WI38 (cell line): ENCODE measurements at regions not wholly inside any gene's neighbourhood (a gene's known extent, or its start where the extent isn't known, plus 50 kb on each side); places are given as distances from the start of the nearest gene placed in this dataset.

Source experiments
- H3K4me3 ChIP-seq: 2 replicates; pipeline ENCODE4 v1.5.1; 2011; ENCODE audit warnings: low read depth, mild to moderate bottlenecking, control low read depth, low read length
- TF ChIP-seq, protein P1 (sequence below): IDR thresholded peaks from 2 replicates; pipeline ENCODE4 v1.5.1; 2012; ENCODE audit warnings: low read depth, mild to moderate bottlenecking, control low read depth, low read length

DNA sequence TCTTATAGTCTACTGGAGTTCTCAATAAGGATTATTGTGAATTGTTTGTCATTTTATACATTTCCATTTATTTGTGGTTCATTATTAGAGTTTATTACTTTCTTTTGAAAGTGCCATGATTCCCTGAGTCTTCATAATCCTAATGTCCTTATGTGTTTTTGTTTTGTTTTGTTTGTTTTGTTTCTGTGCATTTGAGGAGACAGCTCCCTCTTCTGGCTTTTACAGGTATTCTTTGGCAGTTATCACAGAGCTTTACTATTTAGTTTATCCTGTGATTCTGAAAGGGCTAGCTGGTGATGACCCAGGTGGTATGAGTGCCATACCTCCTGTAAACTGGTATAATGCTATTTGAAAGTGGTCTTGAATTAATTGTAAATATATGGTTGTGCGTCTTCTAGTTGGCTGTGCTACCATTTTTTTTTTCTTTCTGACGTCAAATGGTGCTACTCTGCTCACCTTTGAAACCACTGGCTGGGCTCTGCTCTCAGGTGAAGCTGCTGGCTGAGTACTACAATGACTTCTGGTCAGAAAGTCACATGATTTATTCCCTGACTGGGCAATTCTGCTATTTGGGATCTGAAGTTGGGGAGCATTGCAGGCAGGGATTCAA, 751.2 kb downstream of the JRKL start:
- TF ChIP-seq, protein P1, sequence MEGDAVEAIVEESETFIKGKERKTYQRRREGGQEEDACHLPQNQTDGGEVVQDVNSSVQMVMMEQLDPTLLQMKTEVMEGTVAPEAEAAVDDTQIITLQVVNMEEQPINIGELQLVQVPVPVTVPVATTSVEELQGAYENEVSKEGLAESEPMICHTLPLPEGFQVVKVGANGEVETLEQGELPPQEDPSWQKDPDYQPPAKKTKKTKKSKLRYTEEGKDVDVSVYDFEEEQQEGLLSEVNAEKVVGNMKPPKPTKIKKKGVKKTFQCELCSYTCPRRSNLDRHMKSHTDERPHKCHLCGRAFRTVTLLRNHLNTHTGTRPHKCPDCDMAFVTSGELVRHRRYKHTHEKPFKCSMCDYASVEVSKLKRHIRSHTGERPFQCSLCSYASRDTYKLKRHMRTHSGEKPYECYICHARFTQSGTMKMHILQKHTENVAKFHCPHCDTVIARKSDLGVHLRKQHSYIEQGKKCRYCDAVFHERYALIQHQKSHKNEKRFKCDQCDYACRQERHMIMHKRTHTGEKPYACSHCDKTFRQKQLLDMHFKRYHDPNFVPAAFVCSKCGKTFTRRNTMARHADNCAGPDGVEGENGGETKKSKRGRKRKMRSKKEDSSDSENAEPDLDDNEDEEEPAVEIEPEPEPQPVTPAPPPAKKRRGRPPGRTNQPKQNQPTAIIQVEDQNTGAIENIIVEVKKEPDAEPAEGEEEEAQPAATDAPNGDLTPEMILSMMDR = no peak

DNA sequence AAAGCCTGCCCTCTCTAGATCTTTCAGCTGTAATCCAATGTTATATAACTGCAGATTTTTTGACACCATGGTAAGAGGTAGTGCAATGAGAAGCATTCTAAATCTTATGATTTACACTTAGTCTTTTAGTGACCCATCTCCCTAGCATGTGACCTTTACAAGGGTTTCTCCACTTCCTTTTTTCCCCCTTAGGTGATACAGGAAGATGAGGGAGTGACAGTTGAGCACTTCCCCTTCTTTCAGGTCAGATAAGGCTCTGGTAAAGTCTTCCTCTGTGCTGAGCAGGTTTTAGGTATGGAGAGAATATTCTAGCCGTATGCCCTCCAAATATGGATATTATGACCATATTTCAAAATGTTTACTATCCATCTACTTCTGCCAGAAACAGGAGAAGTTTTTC, 753.6 kb downstream of the JRKL start:
- TF ChIP-seq, protein P1 = no peak
- no peak overlapping the region for H3K4me3 ChIP-seq

More for the DNA sequence above, 751.2 kb downstream of the JRKL start:
- no peak overlapping the region for H3K4me3 ChIP-seq

GRCh38 chr11:97149741-97150140, 759.9 kb downstream of the JRKL start:
- TF ChIP-seq, protein P1 = no peak

GRCh38 chr11:97157221-97157740, 767.5 kb downstream of the JRKL start:
- no peak overlapping the region for H3K4me3 ChIP-seq
- TF ChIP-seq, protein P1 = no peak

More at GRCh38 chr11:97149741-97150140, 759.9 kb downstream of the JRKL start:
- no peak overlapping the region for H3K4me3 ChIP-seq

GRCh38 chr11:97158243-97158642, 768.4 kb downstream of the JRKL start:
- no peak overlapping the region for H3K4me3 ChIP-seq
- TF ChIP-seq, protein P1 = no peak

GRCh38 chr11:97163631-97164191, 773.9 kb downstream of the JRKL start:
- TF ChIP-seq, protein P1 = no peak
- no peak overlapping the region for H3K4me3 ChIP-seq
